HCT116 (cell line): ENCODE measurements at regions not wholly inside any gene's neighbourhood (a gene's known extent, or its start where the extent isn't known, plus 50 kb on each side); places are given as distances from the start of the nearest gene placed in this dataset.
"Not testable (repeated sequence)": the region's sequence is repeated elsewhere in the genome, so short reads cannot be mapped to it uniquely, and the experiment has no call there.

Experiments
- CBX3 ChIP-seq: IDR thresholded peaks from 2 replicates; pipeline ENCODE4 v1.6.1; 2012; ENCODE audit warnings: low read depth
- CEBPB ChIP-seq: IDR thresholded peaks from 2 replicates; pipeline ENCODE4 v1.6.1; 2012; ENCODE audit warnings: low read depth
- CTCF ChIP-seq, 3 experiments: fragments of 200-600 bp in 1 of 3; sonication (generic) in 1 of 3; IDR thresholded peaks in 2 of 3; conservative IDR thresholded peaks in 1 of 3; 2 replicates each; pipeline ENCODE4 v1.5.1; 2012 to 2017; ENCODE audit warnings: low read depth in 2 of 3, low read length in 2 of 3, antibody characterized with exemption in 1 of 3, borderline replicate concordance in 1 of 3, control low read depth in 1 of 3, mild to moderate bottlenecking in 1 of 3, mixed read lengths in 1 of 3, mixed run types in 1 of 3, moderate library complexity in 1 of 3; ENCODE audit not compliant: insufficient read depth in 1 of 3
- EGR1 ChIP-seq: IDR thresholded peaks from 2 replicates; pipeline ENCODE4 v1.6.1; 2012; ENCODE audit warnings: low read depth
- EZH2 ChIP-seq: fragments of 200-600 bp; sonication (generic); IDR thresholded peaks from 2 replicates; pipeline ENCODE4 v1.6.1; 2017; ENCODE audit warnings: antibody characterized with exemption, mixed run types
- JUND ChIP-seq: IDR thresholded peaks from 2 replicates; pipeline ENCODE4 v1.6.1; 2012
- POLR2AphosphoS5 ChIP-seq: IDR thresholded peaks from 2 replicates; pipeline ENCODE4 v1.6.1; 2011; ENCODE audit warnings: mild to moderate bottlenecking, low read depth, low read length, moderate library complexity
- RAD21 ChIP-seq: IDR thresholded peaks from 2 replicates; pipeline ENCODE4 v1.6.1; 2012; ENCODE audit warnings: low read depth, mild to moderate bottlenecking
- SIN3A ChIP-seq: IDR thresholded peaks from 2 replicates; pipeline ENCODE4 v1.6.1; 2012; ENCODE audit warnings: low read depth
- ZNF274 ChIP-seq: fragments of 200-500 bp; sonication (Bioruptor generic); IDR thresholded peaks from 2 replicates; pipeline ENCODE4 v1.6.1; 2014; ENCODE audit warnings: mild to moderate bottlenecking, low read depth, low read length, inconsistent platforms
- TF ChIP-seq, protein P1 (sequence below): IDR thresholded peaks from 2 replicates; pipeline ENCODE4 v1.6.1; 2012; ENCODE audit warnings: low read depth
- TF ChIP-seq, protein P2 (sequence below): IDR thresholded peaks from 2 replicates; pipeline ENCODE4 v1.6.1; 2012

DNA sequence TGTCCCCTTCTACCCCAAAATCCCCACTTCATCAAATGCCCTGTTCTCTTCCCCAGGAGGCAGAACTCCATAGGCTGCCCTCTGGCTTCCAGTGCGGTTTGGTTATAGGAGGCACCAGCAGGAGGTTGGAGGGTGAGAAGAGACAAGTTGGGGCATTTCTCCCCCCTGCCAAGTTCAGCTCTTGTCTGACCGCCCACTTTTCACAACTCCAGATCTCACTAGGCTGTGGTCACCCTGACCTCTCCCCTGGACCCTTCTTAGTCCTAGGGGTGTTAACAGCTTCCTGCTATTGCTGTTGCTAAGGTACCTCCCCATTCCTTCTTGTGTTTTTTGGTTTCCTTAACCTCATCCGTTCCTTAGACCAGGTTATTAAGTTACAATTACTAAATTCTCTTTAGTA, 95.1 kb downstream of the FOXD4L6 start:
- not testable (repeated sequence) for TF ChIP-seq EZH2; JUND; EGR1; POLR2AphosphoS5; CTCF (IDR thresholded peaks at IDR 0.05 in 2 of 3, conservative IDR thresholded peaks at IDR 0.05 in 1 of 3; ENCODE audit: borderline replicate concordance in 1 of 3, insufficient read depth in 1 of 3, low read depth in 2 of 3, low read length in 2 of 3); RAD21; ZNF274; SIN3A; CEBPB; CBX3
- TF ChIP-seq, protein P1, sequence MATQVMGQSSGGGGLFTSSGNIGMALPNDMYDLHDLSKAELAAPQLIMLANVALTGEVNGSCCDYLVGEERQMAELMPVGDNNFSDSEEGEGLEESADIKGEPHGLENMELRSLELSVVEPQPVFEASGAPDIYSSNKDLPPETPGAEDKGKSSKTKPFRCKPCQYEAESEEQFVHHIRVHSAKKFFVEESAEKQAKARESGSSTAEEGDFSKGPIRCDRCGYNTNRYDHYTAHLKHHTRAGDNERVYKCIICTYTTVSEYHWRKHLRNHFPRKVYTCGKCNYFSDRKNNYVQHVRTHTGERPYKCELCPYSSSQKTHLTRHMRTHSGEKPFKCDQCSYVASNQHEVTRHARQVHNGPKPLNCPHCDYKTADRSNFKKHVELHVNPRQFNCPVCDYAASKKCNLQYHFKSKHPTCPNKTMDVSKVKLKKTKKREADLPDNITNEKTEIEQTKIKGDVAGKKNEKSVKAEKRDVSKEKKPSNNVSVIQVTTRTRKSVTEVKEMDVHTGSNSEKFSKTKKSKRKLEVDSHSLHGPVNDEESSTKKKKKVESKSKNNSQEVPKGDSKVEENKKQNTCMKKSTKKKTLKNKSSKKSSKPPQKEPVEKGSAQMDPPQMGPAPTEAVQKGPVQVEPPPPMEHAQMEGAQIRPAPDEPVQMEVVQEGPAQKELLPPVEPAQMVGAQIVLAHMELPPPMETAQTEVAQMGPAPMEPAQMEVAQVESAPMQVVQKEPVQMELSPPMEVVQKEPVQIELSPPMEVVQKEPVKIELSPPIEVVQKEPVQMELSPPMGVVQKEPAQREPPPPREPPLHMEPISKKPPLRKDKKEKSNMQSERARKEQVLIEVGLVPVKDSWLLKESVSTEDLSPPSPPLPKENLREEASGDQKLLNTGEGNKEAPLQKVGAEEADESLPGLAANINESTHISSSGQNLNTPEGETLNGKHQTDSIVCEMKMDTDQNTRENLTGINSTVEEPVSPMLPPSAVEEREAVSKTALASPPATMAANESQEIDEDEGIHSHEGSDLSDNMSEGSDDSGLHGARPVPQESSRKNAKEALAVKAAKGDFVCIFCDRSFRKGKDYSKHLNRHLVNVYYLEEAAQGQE: not testable (repeated sequence)
- TF ChIP-seq, protein P2, sequence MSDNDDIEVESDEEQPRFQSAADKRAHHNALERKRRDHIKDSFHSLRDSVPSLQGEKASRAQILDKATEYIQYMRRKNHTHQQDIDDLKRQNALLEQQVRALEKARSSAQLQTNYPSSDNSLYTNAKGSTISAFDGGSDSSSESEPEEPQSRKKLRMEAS: not testable (repeated sequence)
